GM21381 (cell line): ENCODE measurements at regions not wholly inside any gene's neighbourhood (a gene's known extent, or its start where the extent isn't known, plus 50 kb on each side); places are given as distances from the start of the nearest gene placed in this dataset.
"Not testable (repeated sequence)": the region's sequence is repeated elsewhere in the genome, so short reads cannot be mapped to it uniquely, and the experiment has no call there.

Experiments
- ATAC-seq: cut with Tn5 transposase; IDR thresholded peaks from one replicate; pipeline ENCODE4 v1.9.1; 2021; ENCODE audit warnings: mild to moderate bottlenecking, moderate library complexity; ENCODE audit not compliant: unreplicated experiment

DNA sequence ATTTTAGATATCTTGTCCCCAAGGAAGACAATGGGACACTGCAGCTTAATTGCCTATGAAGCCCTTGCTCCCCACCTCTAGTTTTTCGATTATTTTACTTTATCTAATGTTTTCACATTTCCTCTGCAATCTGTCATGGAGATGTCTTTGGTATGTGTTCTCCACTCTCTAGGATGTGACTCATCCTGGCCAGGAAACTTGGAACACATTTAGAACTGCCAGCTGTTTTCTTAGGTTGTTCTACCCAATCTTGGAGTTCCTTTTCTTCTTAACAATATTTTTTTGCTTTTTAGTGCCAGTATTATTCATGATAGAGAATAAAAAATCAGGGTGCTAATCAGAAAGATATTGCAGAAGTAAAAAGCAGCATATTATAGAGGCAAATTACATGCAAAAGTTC, 101.7 kb upstream of the CLEC14A start:
- no peak for ATAC-seq

GRCh38 chr14:38355473-38355872, 99.6 kb upstream of the CLEC14A start:
- not testable (repeated sequence) for ATAC-seq

GRCh38 chr14:38350102-38350501, 94.2 kb upstream of the CLEC14A start:
- no peak for ATAC-seq

DNA sequence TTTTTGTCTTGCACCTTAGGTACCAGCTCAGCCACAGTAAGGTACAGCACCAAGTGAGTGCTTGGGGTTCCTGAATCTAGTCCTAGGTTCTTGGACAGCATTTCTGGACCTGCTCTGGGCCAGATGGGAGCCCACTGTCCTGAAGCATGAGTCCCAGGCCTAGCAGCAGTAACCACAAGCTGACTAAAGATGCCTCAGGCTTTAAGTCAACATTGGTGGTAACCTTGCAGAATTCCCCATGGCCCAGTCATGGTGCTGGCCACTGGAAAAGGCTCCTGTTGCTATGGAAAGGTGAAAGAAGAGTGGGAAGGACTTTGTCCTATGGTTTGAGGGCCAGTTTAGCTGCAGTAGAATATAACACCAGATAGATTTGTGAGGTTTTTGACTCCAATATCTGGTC, 86.9 kb upstream of the CLEC14A start:
- ATAC-seq, result no peak

DNA sequence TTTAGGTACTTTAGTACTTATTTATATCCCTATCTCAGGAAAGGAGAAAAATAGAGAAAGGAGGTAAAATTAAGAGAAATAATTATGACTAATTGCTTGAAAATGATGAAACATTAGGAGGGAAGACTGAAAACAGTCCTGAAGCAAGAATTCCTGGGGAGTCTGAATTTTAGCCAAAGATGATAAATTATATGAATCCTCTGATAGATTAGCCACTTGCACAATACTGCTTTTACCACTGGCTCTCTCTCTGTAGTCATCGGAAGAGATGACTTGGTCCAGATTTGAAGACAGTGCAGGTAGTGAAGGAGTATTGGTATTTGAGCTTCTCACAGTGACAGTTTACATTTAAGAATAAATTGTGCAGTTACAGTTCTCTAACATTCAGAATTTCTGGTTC, 83.8 kb upstream of the CLEC14A start:
- no peak for ATAC-seq

- ATAC-seq, result no peak
These were observed 80.4 kb upstream of the CLEC14A start for GRCh38 chr14:38336298-38336697.

- no peak for ATAC-seq
These were observed 74.4 kb upstream of the CLEC14A start for GRCh38 chr14:38330275-38330674.

DNA sequence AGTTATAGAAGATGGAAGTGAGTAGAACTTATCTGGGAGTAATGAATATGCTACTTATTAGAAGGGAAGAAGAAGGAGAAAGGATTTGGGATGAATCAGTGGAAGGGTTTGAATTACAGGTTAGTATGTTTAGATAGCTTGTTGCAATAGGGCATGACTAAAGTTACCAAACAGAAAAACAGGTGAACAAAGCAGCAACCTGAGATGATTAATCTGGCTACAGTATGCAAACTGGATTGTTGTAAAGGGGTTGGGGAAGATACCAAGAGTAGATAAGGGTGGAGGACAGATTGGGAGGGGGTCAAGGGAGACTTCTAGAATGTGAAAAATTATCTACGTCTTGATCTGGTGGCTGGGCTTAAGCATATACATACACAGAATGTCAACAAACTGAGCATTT, 73.4 kb upstream of the CLEC14A start:
- ATAC-seq, result no peak

DNA sequence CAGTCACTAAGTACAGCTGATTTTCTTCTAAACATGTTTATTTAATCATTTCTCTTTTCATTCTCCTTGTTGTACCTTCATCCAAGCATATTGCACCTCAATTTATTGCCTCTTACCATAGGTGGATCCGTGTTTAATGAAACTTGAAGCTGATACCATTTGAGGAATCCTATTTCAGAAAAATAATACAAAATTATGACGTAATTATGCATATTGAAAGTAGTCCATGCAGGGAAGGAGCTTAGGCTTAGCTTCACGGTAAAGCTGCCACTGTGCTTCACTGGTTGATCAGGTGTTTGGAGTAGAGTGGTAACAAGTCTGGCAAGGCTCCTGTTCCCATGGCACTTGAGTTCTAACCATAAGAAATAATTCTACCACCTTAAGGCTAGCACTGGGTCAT, 61.0 kb upstream of the CLEC14A start:
- ATAC-seq, result no peak

DNA sequence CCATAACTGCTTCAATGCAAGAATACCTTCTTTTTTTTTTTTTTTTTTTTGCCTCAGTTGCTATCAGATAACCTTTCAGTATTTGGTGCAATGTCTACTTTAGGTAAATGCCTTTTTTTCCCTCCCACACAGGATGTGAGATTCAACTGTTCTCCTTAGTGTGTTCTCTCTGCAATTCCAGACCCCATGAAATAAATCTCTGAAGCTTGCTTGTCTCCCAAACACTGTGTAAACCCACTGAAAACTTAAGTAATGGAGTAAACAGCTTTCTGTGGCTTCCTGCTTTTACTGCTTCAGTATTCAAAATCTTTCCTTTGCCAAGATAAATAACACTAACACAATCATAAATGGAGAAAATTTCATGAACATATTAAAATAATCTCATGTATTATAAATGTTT, 55.8 kb upstream of the CLEC14A start:
- no peak for ATAC-seq

DNA sequence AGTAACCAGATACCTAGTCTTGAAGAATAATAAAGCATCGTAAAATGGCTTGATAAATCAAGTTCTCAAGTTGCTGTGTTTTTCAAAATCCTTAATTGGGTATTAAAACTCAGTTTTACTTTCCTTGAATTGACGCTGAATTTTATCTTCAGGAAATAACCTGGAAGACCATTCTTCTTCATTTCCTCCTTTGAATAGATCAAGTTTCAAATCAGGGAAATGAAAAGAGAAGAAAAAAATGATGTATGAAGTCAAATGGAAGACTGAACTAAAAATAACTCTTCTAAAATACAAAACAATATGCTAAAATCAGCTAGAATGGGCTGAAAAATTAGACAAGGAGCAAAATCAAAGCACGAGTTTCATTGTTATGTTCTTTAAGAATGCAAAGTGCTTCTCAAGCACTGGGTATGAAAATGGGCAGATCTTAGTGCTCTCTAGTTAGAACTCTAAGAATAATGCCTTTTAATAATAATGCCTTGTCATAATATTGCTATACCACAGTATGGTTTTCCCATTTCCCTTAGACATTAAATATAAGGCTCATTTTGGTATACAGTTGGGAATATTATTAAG, 54.6 kb upstream of the CLEC14A start:
- no peak for ATAC-seq

DNA sequence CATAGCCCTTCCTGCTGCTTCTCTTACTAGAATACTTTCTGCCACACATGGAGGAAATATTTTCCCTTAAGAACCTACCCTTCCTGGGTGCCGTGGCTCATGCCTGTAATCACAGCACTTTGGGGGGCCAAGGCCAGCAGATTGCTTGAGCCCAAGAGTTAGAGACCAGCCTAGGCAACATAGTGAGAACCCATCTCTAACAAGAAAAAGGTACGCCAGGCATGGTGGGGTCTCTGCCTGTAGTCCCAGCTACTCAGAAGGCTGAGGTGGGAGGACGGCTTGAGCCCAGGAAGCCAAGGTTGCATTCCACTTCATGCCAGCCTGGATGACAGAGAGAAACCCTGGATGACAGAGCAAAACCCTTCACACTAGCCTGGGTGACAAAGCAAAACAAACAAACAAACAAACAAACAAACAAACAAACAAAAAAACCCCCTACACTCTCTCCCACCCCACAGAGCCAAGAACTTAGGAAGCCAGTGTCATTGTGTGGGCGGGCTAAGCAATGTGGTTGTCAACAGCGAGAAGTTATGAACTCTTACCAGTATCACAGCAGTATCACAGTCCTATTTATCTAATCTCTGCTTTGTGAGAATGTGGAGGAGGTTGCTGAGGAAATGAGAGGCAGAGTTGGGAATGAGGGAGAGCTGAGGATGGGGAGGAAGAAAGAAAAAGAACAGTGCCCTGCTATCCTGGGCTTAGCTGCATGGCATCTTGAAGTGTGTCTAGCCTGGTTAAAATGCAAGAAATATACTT, 53.8 kb upstream of the CLEC14A start:
- no peak for ATAC-seq
